Ovary (tissue), 7 donors: ENCODE measurements at regions not wholly inside any gene's neighbourhood (a gene's known extent, or its start where the extent isn't known, plus 50 kb on each side); places are given as distances from the start of the nearest gene placed in this dataset.

Experiments
- DNase-seq, 5 donors: peaks; one replicate each; pipeline ENCODE4 v3.0.0-alpha.2; 2019 to 2020
- H3K27ac ChIP-seq, 2 donors: fragments of 200-600 bp; one replicate each; pipeline versions ENCODE4 v1.5.1 to v1.8.0; 2019 to 2022
- H3K27me3 ChIP-seq: fragments of 200-600 bp; one replicate; pipeline ENCODE4 v1.8.0; 2022
- H3K36me3 ChIP-seq: fragments of 200-600 bp; sonication (generic); one replicate; pipeline ENCODE4 v1.5.1; 2019
- H3K4me1 ChIP-seq: one replicate; pipeline ENCODE4 v1.8.1; 2013; ENCODE audit warnings: mild to moderate bottlenecking, moderate library complexity; ENCODE audit not compliant: insufficient read depth
- H3K4me3 ChIP-seq: fragments of 200-600 bp; sonication (generic); one replicate; pipeline ENCODE4 v1.5.1; 2017
- H3K9me3 ChIP-seq, 2 donors: fragments of 200-600 bp in 1 of 2; sonication (generic) in 1 of 2; one replicate each; pipeline versions ENCODE4 v1.5.1 to v1.8.1; 2013 to 2019; ENCODE audit warnings: mild to moderate bottlenecking in 1 of 2, moderate library complexity in 1 of 2
- EP300 ChIP-seq: sonication (generic); formaldehyde crosslinking; IDR thresholded peaks from one replicate; pipeline ENCODE4 v1.6.1; 2017; ENCODE audit warnings: antibody characterized with exemption
- POLR2A ChIP-seq: fragments of 450-650 bp; IDR thresholded peaks from one replicate; pipeline ENCODE4 v1.6.1; 2017; ENCODE audit warnings: antibody characterized with exemption, mild to moderate bottlenecking, moderate library complexity
- WGBS, 3 donors: extraction: QIAGEN DNeasy Blood & Tissue Kit in 1 of 3; methylation state at CpG; one replicate each; pipeline versions ENCODE4 v1.1.5 to v1.1.7; 2013 to 2017; 5-methylcytosine and 5-hydroxymethylcytosine counted together
- intact Hi-C, 4 donors: fragments of 100-400 bp; cut with DNase I; formaldehyde crosslinking; loops; one replicate each; pipeline versions ENCODE4 v1.11.0 to v1.15.1; 2022 to 2023
- TF ChIP-seq, protein P1 (sequence below), 3 donors: fragments of 450-650 bp in 2 of 3; fragments of 200-600 bp in 1 of 3; IDR thresholded peaks; one replicate each; pipeline versions ENCODE4 v1.5.1 to v1.8.0; 2016 to 2022; ENCODE audit warnings: antibody characterized with exemption in 3 of 3, mild to moderate bottlenecking in 1 of 3
- donor health status: DM: no; HTN: no; CAD: no; lungs with moderate emphysema.
- donor health status: DM: no; HTN: no; CAD: no.
- donor health status: Bipolar disorder and iron deficiency.
- donor health status: DM: no; HTN: no; CAD: no.
- donor health status: DM: yes; HTN: yes; CAD: no.

DNA sequence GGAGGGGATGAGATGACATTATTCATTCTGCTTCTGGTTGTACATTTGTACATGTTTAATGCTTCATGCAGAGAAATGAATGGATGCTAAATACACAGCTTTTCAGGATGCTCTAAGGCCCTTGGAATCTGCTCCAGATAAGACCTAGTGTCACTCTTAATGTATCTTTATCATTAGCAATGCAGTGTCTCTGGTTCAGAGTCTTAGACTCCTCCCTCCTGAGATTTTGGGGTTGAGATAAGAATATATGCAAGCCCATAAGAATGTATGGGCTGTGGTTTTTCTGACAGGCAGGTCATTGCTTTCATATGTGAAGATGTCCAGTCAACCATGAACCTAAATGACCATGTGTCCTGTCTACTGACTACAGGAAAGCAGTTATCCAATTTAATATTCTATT, 415.5 kb downstream of the RPS6KC1 start:
- Histone ChIP-seq H3K27ac (no peak overlapping the region), H3K9me3 (no peaks in the 10 kb centered on the region), H3K27me3 (no peaks in the 10 kb centered on the region), H3K36me3 (no peaks in the 10 kb centered on the region), H3K4me3 (no peak overlapping the region), H3K4me1 (no peaks in the 10 kb centered on the region)
- TF ChIP-seq EP300 (no peak), POLR2A (no peak)
- TF ChIP-seq, protein P1, sequence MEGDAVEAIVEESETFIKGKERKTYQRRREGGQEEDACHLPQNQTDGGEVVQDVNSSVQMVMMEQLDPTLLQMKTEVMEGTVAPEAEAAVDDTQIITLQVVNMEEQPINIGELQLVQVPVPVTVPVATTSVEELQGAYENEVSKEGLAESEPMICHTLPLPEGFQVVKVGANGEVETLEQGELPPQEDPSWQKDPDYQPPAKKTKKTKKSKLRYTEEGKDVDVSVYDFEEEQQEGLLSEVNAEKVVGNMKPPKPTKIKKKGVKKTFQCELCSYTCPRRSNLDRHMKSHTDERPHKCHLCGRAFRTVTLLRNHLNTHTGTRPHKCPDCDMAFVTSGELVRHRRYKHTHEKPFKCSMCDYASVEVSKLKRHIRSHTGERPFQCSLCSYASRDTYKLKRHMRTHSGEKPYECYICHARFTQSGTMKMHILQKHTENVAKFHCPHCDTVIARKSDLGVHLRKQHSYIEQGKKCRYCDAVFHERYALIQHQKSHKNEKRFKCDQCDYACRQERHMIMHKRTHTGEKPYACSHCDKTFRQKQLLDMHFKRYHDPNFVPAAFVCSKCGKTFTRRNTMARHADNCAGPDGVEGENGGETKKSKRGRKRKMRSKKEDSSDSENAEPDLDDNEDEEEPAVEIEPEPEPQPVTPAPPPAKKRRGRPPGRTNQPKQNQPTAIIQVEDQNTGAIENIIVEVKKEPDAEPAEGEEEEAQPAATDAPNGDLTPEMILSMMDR (IDR thresholded peaks at IDR 0.05) = no peak
- DNase-seq = no peak
- intact Hi-C loops = no loop called here

DNA sequence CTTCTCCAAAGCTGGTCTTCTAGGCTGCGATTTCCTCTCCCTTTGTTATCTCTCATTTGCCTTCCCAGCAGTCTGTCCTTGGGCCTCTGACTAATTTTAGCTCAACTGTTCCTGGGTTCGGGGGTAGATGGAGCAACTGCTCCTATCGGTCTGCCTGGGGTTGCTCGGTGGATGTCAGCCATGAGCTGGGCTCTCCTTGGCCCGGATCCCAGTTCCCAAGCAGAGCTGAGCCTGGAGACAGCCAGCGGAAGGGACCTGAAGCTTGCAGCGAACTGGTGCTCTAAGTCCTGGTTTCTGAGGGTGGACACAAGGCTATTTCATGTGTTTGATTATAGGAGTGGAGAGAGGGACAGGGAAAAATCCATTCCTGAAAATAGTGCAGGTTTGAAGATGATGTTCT, 423.0 kb downstream of the RPS6KC1 start:
- Histone ChIP-seq H3K4me1 (peaks cover 6% of the 10 kb centered on the region), H3K9me3 (no peaks in the 10 kb centered on the region), H3K27me3 (no peaks in the 10 kb centered on the region), H3K36me3 (no peaks in the 10 kb centered on the region), H3K4me3 (no peak overlapping the region), H3K27ac (no peak overlapping the region)
- TF ChIP-seq, protein P1 (IDR thresholded peaks at IDR 0.05) = no peak
- no peak for TF ChIP-seq EP300
- no peak for TF ChIP-seq POLR2A
- WGBS, 3 donors = 7 to 11% (median 9%) methylated on average over 7 of the region's 7 CpGs
- peak in 4 of 5 donors; percentile 18 to 52 (median 37) for DNase-seq
- intact Hi-C loops = no loop called here

DNA sequence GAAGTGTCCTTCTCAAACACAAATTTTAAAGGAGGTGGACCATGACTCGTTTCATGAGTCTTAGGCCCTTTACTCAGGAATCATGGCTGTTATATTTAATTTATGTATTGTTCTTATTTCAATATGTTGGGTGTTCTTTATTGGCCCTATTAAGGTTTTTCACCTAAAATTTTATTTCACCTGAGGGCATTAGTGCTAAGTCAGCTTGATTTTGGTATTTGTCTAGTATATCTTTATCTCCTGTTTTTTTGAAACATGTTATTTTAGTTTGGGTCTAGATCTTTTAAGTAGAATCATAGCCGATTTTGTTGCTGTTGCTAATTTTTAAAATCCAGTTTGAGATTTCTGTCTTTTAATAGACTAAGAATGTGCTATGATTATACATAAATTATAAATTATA, 430.4 kb downstream of the RPS6KC1 start:
- Histone ChIP-seq H3K9me3 (no peaks in the 10 kb centered on the region), H3K36me3 (no peaks in the 10 kb centered on the region), H3K27me3 (no peaks in the 10 kb centered on the region), H3K4me1 (no peaks in the 10 kb centered on the region), H3K4me3 (no peak overlapping the region), H3K27ac (no peak overlapping the region)
- intact Hi-C loops = no loop called here
- DNase-seq = no peak
- TF ChIP-seq, protein P1 (IDR thresholded peaks at IDR 0.05) = no peak
- no peak for TF ChIP-seq POLR2A
- no peak for TF ChIP-seq EP300
- WGBS, 3 donors = 74 to 81% (median 78%) methylated on average over 2 of the region's 2 CpGs

DNA sequence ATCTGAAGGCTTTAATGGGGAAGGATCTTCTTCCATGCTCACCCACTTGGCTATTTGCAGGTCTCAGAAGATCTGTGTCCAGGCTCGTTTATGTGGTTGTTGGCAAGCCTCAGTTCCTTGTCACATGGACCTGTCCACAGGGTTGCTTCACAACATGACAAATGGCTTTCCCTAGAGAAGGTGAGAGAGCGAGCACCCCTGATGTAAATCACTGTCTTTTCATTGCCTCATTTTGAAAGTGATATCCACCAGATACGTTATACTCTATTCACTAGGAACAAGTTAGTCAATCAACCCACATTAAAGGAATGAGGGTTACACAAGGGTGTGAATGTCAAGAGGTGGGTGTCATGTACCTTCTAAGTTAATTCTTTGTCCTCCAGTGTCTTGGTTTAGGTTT, 433.3 kb downstream of the RPS6KC1 start:
- no peak overlapping the region for H3K4me3 ChIP-seq
- H3K27me3 ChIP-seq = no peaks in the 10 kb centered on the region
- 41 to 49% (median 44%) methylated on average over 3 of the region's 3 CpGs for WGBS, 3 donors
- intact Hi-C loops = no loop called here
- H3K9me3 ChIP-seq = no peaks in the 10 kb centered on the region
- H3K4me1 ChIP-seq = no peaks in the 10 kb centered on the region
- TF ChIP-seq POLR2A = no peak
- TF ChIP-seq, protein P1 (IDR thresholded peaks at IDR 0.05) = no peak
- TF ChIP-seq EP300 = no peak
- no peak overlapping the region for H3K27ac ChIP-seq
- DNase-seq = no peak
- H3K36me3 ChIP-seq = no peaks in the 10 kb centered on the region

DNA sequence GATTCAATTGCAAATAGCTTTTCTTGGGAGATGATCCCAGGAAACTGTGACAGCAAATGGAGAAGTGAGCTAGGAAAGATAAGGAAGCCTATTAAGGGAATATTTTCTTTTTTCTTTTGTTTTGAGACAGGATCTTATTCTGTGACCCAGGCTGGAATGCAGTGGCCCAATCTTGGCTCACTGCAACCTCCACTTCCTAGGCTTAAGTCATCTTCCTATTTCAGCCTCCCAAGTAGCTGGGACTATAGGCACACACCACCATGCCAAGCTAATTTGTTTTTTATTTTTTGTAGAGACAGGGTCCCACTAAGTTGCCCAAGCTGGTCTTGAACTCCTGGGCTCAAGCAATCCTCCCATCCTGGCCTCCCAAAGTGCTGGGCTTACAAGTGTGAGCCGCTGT, 433.7 kb downstream of the RPS6KC1 start:
- TF ChIP-seq POLR2A (no peak), EP300 (no peak)
- TF ChIP-seq, protein P1 (IDR thresholded peaks at IDR 0.05) = no peak
- Histone ChIP-seq H3K4me3 (no peak overlapping the region), H3K27me3 (no peaks in the 10 kb centered on the region), H3K4me1 (no peaks in the 10 kb centered on the region), H3K9me3 (no peaks in the 10 kb centered on the region), H3K27ac (no peak overlapping the region), H3K36me3 (no peaks in the 10 kb centered on the region)
- intact Hi-C loops = loop anchor here in 1 of 4 donors (5.0 kb wide), 1 partner anchor 57 kb away; no protein-coding TSS in a partner anchor
- no peak for DNase-seq
- WGBS, 3 donors = 94 to 96% (median 95%) methylated on average over 1 of the region's 1 CpG
